ENCODE measurements at regions not wholly inside any gene's neighbourhood (a gene's known extent, or its start where the extent isn't known, plus 50 kb on each side); places are given as distances from the start of the nearest gene placed in this dataset.

DNA sequence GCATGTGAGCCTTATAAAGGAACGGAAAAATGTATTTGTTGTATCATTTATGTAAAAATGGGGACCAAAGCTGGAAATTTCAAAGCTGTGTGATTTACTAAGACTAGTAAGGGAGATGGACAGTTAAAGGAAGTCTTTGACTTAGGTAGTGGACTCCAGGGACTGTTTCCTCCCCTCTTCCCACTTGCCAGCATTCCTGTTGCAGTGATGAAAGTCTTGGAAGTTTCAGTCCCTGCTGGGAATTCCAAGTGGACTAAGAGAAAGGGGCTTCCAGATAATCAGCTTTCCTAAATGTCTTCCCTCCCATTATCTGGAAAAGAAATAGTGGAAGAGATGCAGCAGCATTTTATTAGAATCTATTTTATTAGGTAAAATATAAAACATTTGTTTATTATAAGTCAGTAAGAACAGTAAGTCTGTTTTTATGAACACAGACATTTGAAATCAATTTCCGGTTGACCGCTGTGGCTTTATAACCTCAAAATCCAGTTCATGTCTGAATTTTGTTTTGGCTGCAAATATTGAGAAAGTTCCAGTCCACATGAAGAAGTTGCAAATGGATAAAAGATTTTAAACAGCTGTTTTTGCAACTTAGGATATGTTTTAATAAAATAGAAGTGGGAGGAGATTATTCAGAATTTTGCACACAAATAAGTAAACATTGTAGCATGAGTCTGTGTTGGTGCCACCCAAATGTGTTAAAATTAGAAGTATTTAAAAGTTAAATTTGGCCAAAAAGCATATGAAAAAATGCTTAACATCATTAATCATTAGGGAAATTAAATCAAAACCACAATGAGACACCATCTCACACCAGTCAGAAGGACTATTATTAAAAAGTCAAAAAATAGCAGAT, 141.8 kb downstream of the IL20RB start:
- TF ChIP-seq, protein P1, sequence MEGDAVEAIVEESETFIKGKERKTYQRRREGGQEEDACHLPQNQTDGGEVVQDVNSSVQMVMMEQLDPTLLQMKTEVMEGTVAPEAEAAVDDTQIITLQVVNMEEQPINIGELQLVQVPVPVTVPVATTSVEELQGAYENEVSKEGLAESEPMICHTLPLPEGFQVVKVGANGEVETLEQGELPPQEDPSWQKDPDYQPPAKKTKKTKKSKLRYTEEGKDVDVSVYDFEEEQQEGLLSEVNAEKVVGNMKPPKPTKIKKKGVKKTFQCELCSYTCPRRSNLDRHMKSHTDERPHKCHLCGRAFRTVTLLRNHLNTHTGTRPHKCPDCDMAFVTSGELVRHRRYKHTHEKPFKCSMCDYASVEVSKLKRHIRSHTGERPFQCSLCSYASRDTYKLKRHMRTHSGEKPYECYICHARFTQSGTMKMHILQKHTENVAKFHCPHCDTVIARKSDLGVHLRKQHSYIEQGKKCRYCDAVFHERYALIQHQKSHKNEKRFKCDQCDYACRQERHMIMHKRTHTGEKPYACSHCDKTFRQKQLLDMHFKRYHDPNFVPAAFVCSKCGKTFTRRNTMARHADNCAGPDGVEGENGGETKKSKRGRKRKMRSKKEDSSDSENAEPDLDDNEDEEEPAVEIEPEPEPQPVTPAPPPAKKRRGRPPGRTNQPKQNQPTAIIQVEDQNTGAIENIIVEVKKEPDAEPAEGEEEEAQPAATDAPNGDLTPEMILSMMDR (IDR thresholded peaks at IDR 0.05; ENCODE audit: insufficient read depth, missing control alignments), result no peak
- FAIRE-seq, result no peak
- no peak for DNase-seq (ENCODE audit: insufficient read length, low spot score)

- TF ChIP-seq, protein P1 (IDR thresholded peaks at IDR 0.05; ENCODE audit: insufficient read depth, missing control alignments), result no peak
- DNase-seq (ENCODE audit: insufficient read length, low spot score), result no peak
- no peak for FAIRE-seq
Measured at GRCh38 chr3:137100326-137100725, 142.5 kb downstream of the IL20RB start.

DNA sequence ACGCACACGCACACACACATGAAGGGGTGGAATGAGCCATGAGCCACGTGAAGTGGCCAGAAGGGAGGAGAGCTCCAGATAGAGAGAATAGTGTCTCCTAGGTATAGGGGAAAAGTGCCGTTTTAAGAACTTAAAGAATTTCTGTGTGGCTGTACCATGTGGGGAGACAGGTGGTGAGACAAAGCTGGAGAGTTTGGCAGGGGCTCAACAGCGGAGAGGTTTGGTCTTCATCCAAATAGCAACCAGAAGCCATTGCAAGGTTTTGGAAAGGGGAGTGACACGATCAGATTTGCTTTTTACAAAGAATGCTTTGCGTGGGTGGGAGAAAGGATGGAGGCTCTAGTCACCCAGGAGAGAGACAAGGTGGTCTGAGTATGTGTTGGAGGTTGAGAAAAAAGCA, 146.0 kb downstream of the IL20RB start:
- FAIRE-seq, result no peak
- no peak for DNase-seq (ENCODE audit: insufficient read length, low spot score)
- TF ChIP-seq, protein P1 (IDR thresholded peaks at IDR 0.05; ENCODE audit: insufficient read depth, missing control alignments), result no peak

- TF ChIP-seq, protein P1 (IDR thresholded peaks at IDR 0.05; ENCODE audit: insufficient read depth, missing control alignments), result peak; percentile 93
- FAIRE-seq, result peak; percentile 58
- peak; percentile 22 for DNase-seq (ENCODE audit: insufficient read length, low spot score)
Measured at GRCh38 chr3:137105277-137105977, 147.6 kb downstream of the IL20RB start.

DNA sequence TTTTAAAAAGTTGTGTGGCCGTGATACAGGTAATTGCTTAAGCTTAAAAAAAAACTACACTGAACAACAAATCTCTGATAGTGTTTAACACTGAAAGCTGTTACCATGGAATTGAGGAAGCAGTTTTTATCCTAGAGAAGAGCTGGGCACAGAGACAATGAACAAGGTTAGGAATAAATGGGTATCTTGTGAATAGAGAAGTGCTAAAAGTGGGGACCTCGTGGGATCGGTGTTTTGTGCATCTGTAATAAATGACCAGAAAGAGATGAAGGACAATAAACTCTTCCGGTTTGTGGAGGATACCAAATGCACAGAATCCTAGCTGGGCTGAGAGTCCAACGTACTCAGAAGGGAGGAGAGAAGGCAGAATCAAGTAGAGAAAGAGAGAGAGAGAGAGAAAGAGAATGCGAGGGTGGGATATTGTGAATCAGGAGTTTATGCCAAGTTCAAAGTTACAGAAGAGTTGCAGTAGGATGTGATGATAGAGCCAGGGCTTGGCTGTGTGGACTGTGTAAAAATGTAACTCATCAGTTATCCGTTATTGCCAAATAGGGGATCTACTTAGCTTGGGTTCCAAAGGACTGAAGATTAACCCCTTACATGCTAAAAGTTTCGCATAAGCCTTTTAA, 148.9 kb downstream of the IL20RB start:
- TF ChIP-seq, protein P1 (IDR thresholded peaks at IDR 0.05; ENCODE audit: insufficient read depth, missing control alignments), result no peak
- FAIRE-seq (no peak), DNase-seq (ENCODE audit: insufficient read length, low spot score) (no peak)

GRCh38 chr3:137108699-137109440, 151.1 kb downstream of the IL20RB start:
- DNase-seq (ENCODE audit: insufficient read length, low spot score) (no peak), FAIRE-seq (peak; percentile 51)
- TF ChIP-seq, protein P1 (IDR thresholded peaks at IDR 0.05; ENCODE audit: insufficient read depth, missing control alignments), result no peak
